HG03097 (cell line): ENCODE measurements at regions not wholly inside any gene's neighbourhood (a gene's known extent, or its start where the extent isn't known, plus 50 kb on each side); places are given as distances from the start of the nearest gene placed in this dataset.
"Not testable (repeated sequence)": the region's sequence is repeated elsewhere in the genome, so short reads cannot be mapped to it uniquely, and the experiment has no call there.

Experiments
- ATAC-seq: cut with Tn5 transposase; IDR thresholded peaks from one replicate; pipeline ENCODE4 v1.9.1; 2021; ENCODE audit not compliant: unreplicated experiment, low FRiP score

GRCh38 chr6:54541541-54541940 is 233.3 kb downstream of the TINAG start:
- ATAC-seq, result no peak

GRCh38 chr6:54559136-54559535 is 250.9 kb downstream of the TINAG start:
- no peak for ATAC-seq

- ATAC-seq, result not testable (repeated sequence)
Measured at GRCh38 chr6:54564188-54564587, 255.9 kb downstream of the TINAG start.

- ATAC-seq, result no peak
Measured at GRCh38 chr6:54574671-54575070, 266.4 kb downstream of the TINAG start.

- no peak for ATAC-seq
Measured at GRCh38 chr6:54578261-54578660, 268.3 kb upstream of the FAM83B start.

- no peak for ATAC-seq
Measured at GRCh38 chr6:54579011-54579410, 267.6 kb upstream of the FAM83B start.

- no peak for ATAC-seq
Measured at GRCh38 chr6:54586251-54586650, 260.3 kb upstream of the FAM83B start.

- ATAC-seq, result no peak
Measured at GRCh38 chr6:54587277-54587676, 259.3 kb upstream of the FAM83B start.

GRCh38 chr6:54588176-54588575 is 258.4 kb upstream of the FAM83B start:
- ATAC-seq, result no peak

GRCh38 chr6:54595844-54596243 is 250.7 kb upstream of the FAM83B start:
- ATAC-seq, result no peak

GRCh38 chr6:54598787-54599313 is 247.7 kb upstream of the FAM83B start:
- no peak for ATAC-seq

- no peak for ATAC-seq
Measured at GRCh38 chr6:54601600-54602300, 244.8 kb upstream of the FAM83B start.

GRCh38 chr6:54602591-54602990 is 244.0 kb upstream of the FAM83B start:
- ATAC-seq, result no peak

- no peak for ATAC-seq
Measured at GRCh38 chr6:54609981-54610380, 236.6 kb upstream of the FAM83B start.

GRCh38 chr6:54613596-54613995 is 233.0 kb upstream of the FAM83B start:
- ATAC-seq, result no peak

GRCh38 chr6:54614499-54615195 is 231.9 kb upstream of the FAM83B start:
- ATAC-seq, result no peak

GRCh38 chr6:54617730-54618129 is 228.8 kb upstream of the FAM83B start:
- no peak for ATAC-seq

GRCh38 chr6:54618572-54618971 is 228.0 kb upstream of the FAM83B start:
- no peak for ATAC-seq

GRCh38 chr6:54619102-54619501 is 227.5 kb upstream of the FAM83B start:
- no peak for ATAC-seq

GRCh38 chr6:54621285-54621684 is 225.3 kb upstream of the FAM83B start:
- ATAC-seq, result peak; percentile 75

- ATAC-seq, result no peak
Measured at GRCh38 chr6:54624216-54624615, 222.4 kb upstream of the FAM83B start.

- ATAC-seq, result no peak
Measured at GRCh38 chr6:54624779-54625178, 221.8 kb upstream of the FAM83B start.
